HG02943 (cell line): ENCODE measurements at regions not wholly inside any gene's neighbourhood (a gene's known extent, or its start where the extent isn't known, plus 50 kb on each side); places are given as distances from the start of the nearest gene placed in this dataset.

ENCODE experiments used
- ATAC-seq: cut with Tn5 transposase; IDR thresholded peaks from one replicate; pipeline ENCODE4 v1.9.1; 2021; ENCODE audit warnings: mild to moderate bottlenecking, low read depth, moderate library complexity; ENCODE audit not compliant: unreplicated experiment

DNA sequence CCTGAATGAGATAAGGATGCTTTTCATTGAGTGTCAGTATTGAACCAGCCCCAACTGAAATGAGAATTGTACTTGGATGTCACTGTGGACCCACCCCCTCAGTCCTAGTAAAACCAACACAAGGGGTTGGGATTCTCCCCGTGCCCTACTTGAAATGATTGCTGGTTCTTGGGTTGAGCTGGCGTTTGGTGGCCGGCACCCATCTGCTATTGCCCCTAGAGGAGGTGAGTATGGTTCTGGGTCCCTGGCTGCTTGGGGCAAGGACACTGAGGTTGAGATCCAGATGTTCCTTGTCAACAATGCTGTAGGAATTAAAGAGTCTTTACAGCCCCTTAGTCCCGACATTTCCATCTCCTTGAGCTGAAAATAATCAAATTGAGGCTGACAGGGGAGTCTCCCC lies 170.0 kb upstream of the ZNF32 start:
- ATAC-seq = no peak

DNA sequence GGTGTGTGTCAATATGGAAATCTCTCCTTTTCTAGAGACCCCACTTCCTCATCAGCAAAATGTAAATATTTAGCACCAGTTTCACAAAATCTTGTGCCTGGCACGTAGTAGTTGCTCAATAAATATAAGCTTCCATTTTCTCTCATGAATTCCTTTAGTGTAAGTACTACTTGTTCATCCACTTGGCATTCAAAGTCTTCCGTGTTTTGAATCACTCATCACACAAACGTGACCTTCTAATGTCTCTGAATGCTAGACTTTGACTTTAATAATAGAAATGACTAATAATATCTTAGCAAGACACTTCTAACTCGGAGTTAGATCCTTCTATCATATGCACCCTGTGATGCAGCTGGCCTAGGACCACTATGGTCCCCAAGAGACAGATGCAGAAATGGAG lies 168.7 kb upstream of the ZNF32 start:
- ATAC-seq = no peak

DNA sequence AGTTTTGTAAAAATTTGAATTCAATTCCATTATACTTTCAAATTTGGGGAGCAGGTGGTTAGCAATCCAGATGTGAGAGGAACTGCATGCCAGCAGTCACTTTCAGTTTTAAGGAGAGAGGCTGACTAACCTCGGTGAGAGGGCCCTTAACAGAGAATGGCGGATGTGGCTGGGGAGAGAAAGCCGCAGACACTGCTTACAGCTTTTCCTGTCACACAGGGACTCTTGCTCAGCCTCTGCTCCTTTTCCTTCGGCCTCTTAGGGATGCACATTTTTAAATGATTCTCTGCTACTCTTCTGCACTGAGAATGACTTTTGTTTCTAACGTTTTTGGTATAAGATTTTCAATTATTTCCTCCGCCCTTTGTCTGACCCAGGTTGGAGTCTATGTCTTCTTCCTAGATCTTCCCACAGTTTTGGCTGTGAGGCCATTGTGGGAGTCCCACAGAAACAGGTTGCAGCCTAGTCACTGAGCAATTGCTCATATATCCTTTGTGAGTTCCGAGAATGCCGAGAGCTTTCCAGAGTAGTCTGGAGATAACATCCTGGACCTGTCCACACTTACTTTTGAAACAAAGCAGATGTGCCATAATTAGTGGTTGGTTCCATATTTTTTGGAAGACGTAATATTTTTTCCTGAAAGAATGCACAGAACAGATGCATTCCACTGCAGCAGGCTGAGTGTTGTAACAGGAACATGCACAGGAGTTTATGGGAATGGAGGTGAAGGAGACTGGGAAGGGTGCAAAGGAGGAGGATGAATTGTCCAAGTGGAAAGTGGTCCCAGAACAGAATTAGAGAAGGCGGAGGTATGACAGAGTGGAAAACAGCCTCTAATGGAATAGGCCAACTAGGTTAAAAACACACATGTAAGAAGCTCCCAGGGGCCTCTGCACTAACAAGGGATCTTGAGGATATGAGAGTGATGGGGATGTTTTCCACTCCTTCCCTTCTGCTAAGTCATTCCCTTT lies 168.0 kb upstream of the ZNF32 start:
- peak; percentile 98 for ATAC-seq

DNA sequence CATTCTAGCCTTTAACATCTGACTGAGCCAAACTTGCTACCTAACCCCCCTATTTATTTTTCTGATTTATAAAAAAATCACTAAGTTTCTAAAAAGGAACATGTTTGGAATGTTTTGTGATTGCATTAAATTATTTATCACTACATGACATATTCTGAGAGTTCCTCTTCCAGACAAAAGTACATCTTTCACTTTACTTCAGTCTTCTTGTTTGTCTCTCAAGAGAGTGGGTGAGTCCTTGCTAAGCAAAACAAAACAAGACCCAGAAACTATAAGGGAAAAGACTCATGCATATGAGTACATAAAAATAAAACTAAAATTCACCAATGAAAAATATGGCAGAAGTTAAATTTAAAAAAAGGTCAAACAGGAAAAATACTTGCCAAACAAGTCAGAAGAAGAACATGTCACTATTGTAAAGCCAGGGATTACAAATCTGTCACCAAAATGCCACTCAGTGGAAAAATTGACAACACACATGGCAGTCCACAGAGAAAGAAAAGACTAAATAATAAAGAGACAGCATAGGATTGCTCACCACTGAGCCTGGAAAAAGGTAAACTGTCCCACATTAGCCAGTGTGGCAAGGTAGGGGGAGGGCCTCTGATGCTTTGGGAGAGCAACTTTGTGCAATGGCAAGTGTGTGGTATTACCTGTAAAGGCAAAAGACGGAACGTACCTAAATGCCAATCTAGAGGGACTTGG lies 166.7 kb upstream of the ZNF32 start:
- ATAC-seq = no peak

DNA sequence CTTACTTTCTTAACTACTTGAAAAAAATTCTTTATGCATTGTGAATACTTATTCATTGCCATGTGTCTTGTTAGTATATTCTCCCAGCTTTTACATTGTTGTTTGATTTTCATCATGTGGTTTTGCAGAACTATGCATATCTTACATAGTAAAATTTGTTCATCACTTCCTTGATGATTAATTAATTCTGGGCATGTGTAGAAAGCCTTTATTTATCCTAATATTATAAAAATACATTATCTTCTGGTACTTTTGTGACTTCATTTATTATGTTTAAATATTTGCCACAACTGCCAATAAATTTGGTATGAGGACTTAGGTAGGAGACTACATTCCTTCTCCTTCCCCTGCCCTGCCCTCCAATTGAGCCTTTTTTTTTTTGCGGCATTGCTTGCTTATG lies 166.0 kb upstream of the ZNF32 start:
- ATAC-seq = no peak

DNA sequence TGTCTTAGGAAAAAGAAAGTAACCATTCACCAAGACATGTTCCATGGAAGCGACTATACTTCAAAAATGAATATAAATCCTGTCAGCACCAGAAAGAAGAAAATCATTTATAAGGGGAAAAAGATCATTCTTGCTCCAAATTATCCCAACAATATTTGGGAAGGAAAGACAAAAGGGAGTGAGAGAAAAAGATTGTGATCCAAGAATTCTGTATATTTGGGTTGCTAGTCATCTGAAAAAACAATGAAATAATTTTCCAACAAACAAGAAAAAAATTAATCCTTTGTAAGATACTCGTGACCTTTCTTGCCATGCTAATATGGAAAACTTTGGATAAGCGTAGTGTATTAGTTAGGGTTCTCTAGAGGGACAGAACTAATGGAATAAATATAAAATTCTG lies 163.2 kb upstream of the ZNF32 start:
- ATAC-seq = no peak

DNA sequence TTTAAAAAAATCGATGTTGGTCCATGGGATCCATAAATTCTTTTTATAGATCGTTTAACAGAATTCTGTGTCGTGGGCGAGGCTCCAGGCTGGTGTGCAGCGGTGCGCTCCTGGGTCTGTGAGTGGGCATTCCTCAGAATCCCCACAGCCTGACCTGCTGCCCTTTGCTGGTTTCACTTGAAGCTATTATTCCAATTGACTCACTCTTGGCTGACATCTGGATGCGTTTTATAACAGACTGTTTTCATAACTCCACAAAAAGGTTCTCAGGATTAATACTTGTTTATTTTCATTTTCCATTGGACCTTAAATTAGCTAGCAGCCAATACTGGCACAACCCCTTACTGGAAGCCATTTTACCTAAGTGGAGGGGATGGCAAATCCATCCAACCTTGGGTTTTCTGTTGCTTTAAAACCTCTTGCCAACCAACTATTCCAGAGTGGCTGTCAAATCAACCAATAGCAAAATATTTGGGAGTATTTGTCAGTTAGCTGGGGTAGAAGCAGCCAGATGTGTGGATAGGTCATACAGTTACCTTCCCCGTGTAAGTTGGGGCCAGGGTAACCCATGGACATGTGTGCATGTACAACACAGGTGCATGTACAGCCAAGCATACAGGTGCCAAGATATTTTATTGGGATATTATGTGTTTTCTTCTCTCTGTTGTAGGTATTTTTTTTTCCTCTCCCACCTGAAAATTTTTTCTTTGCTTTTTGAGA lies 160.7 kb upstream of the ZNF32 start:
- no peak for ATAC-seq

DNA sequence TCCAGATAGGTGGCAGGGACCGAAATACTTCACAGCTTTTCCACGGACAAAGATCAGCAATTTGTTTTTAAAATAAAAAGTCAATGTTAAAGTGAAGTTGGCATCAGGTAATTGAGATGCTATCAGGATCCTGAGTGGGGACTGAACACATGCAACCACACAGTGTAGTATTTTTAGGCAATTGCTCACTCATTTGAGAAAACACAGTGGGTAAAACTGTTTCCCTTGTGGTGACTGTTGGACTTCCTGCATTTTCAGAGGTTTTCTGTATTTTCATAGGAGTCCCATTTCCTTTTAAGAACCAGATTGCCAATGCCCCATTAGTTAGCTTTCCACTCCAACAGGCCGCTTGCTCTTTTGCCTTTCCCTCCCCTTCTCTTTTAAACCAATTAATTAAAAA lies 159.5 kb upstream of the ZNF32 start:
- no peak for ATAC-seq

DNA sequence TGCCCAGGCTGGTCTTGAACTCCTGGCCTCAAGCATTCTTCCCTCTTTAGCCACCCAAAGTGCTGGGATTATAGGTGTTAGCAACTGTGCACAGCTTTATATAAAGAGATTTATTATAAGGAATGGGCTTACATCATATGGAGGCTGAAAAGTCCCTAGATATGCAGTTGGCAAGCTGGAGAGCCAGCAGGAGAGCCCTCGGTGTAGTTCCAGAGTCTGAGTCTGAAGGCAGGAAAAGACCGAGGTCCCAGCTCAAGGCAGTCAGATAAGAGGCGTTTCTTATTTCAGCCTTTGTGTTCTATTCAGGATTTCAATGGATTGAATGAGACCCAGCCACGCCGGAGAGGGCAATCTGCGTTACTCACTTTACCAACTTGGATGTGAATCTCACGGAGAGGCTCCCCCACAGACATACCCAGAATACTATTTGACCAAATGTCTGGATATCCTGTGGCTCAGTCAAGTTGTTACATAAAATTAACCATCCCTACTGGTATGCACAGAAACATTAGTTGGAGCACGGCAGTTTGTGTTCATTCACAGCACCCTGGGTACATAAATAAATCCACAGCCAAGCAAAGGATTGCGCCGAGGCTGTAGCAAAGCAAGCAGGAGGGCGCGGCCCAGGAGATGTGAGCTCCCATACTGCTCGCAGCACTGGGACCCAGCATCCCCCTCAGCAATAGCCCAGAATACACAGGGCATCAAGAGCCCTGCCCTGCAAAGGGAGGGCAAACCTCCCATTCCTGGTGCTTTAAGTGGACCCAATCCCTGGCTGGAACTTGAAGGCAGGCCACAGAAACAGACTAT lies 158.4 kb upstream of the ZNF32 start:
- no peak for ATAC-seq

DNA sequence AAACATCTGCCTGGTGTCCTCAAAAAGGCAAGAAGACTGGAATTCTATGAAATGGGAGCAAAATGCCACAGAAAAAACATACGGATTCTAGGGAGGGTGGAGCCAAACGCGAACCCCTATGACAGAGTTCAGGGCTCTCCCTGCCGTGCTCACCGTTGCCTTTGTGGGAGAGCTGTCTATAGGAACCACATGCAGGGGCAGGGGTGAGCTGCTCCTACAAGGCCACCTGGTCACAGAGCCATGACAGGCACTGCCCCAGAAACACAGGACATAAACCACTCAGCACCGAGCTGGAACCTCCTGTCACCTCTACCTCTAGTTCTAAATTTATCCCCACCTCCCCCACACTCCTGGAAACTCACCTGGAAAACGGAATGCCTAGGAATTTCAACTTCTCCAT lies 155.1 kb upstream of the ZNF32 start:
- ATAC-seq = no peak

DNA sequence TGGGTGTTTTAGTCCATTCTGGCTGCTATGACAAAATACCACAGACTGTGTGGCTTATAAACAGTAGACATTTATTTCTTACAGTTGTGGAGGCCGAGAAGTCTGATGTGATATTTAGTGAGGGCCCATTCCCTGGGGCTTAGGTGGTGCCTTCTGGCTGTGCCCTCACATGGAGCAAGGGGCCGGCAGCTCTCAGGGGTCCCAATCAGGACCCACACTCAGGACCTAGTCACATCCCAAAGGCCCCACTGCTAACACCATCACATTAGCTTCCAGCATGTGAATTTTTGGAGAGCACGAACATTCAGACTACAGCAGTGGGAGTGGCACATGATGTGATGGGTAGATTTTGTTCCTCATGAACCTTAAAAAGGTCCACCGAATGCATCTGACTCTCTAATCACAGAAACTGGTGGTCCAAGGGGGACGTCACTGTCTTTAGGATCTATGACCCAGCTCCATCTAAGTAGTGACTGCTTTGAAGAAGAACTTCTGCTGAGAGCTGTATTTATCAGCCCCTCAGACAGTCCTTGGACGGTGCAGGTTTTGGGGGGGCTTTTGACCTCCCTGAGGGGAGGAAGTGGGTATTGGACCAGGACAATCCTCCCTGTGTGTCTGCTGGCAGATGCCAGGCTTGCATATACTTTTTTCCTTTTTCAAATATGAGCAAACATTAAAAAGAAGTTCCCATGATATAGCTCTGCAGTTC lies 154.5 kb upstream of the ZNF32 start:
- no peak for ATAC-seq

DNA sequence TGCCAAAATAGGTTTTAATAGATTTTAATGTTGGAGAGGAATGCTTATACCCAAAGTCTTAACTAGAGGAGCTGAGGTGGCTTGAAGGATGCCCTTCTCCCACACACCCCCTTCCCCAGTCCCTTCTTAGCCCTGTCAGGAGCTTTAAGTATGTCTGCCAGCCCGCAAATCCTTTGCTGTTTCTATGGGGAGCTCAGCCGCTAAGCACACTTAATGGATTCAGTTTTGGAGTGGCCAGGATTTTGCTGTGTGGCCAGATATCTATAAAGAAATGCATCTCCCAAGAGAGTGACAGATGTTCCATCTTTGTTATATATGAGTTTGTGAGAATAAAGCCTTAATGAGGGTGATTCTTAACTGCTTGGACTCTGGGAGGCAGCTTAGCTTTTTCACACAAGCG lies 152.9 kb upstream of the ZNF32 start:
- no peak for ATAC-seq

DNA sequence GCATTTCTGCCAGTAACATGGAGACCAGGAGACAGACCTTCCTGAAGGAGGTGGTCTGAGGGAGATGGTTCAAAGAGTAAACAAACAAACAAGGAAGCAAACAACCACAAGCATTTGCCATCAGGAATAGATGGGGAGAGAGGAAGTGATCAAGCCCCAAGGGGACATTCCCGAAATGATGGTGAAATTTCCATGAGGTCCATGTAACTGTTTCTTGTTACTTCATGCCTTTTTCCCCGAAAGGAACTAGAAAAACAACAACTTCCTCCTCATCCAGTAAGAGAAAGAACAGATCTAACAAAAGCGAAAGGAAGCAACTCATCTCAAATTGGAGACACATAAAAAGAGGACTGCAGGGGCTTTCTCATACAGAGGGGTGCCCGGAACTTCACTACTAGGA lies 152.5 kb upstream of the ZNF32 start:
- ATAC-seq = no peak

DNA sequence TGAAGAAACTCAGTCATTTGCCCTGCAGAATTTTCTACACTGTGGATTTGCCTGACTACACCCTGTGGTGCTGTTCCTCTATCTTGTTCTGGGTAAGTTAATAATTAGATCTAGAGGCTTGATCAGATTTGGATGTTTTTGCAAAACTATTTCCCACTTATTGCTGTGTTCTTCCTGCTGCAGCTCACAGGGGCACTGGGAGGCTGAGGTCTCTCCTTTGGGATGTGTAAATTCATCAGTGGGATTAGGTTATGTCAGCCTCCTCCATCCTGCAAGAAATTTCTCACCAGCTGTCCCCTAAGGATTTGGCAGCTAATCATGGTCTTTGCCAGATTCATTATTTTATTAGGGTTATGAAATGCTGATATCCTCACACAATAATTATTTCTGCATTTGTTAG lies 148.1 kb upstream of the ZNF32 start:
- ATAC-seq = no peak

DNA sequence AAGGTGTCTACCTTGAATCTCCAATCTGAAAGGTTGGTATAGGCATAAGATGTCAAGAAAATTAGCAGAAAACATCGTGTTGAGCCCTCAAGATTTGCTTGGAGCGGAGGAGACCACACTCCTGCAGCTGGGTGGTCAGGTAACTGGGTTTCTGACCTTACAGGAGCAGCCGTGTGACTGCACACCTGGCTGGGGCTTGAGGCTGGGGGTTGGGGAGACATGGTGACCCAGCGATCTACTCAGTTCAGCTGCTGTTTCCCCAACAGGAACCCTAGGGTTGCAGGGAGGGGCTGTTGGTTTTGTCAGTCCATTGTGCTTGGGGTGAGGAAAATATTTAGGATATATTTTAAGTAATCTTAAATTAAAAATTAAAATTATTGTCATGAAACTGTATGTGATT lies 147.0 kb upstream of the ZNF32 start:
- ATAC-seq = no peak

DNA sequence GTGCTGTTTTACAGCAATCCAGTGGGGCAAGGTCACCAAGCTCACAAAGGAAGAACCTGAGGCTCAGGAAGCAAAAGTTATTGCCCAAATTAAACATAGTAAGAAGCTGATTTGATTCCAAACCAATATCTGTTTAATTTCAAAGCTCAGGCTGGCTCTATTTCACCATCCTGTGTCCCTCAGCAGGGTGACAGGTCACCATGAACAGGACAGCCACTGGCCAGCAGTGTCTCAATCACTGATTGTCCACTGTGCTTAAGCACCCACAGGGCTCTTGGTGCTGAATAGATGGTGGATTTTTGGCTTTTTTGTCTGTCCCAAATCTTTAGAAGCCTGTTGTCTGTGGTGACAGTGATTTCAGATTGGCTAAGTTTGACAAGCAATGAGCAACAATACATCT lies 146.4 kb upstream of the ZNF32 start:
- no peak for ATAC-seq

DNA sequence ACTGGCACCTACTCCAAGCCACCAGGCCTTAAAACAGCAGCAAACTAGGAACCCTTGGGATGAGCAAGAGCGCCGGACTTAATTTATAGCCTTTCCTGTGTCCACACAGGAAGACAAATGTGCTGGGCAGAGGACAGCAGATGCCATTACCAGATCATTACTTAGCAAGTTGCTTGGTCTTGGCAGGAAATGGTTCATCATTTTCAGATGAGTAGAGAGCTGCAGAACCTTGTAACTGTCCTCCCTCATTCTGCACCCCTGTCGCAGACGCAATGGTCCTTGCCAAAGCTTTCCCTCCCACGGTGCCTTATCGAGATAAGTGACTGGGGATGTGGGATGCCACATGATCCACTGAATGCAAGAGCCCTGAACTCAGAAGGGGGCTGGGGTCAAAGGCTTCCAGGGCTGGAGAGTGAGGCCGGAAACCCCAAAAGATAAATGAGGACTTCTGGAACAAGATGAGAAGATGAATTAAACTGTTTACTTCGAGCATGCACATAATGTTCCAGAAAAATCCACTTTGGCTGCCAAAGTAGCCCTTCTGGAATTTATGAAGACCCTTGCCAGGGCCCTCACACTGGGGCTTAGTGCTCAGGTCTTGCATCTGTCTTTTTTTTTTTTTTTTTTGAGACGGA lies 145.6 kb upstream of the ZNF32 start:
- no peak for ATAC-seq

DNA sequence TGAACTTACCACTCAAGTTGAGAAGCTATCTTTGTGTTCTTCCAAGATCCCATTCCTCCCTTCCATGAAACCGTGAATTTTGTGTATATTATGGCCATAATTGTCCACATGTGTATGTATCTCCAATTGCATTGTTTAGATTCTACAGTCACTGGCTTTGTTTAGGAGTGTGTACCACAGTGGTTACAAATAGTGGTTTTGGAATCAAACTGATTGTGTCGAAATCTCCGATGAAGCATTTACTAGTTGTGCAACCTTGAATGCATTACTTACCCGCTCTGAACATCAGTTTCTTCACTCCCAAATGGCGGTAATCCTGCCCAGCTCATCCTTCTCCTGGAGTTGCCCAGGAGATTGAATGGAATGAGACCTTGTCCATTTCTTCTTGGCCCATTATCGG lies 145.0 kb upstream of the ZNF32 start:
- ATAC-seq = no peak

DNA sequence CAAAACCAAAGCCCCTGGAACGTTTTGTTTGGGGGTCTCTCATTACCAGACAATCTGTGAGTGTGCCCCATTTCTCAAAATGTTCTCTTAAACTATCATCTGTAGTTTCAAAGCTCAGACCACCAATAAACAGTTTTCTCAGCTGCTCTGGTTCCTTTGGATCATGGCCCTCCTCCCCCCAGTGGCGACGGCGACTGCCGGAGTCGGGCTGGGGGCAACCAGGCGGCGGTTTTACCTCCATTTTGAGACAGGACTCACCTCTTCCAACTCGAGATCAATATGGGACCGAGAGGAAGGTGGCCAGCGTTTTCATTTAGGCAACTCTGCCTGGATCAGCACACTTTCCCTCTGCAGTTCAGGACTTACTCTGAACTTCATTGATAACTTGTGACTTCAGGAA lies 141.5 kb upstream of the ZNF32 start:
- ATAC-seq = no peak
